HCEC 1CT (cell line): ENCODE measurements at regions not wholly inside any gene's neighbourhood (a gene's known extent, or its start where the extent isn't known, plus 50 kb on each side); places are given as distances from the start of the nearest gene placed in this dataset.
"Not testable (repeated sequence)": the region's sequence is repeated elsewhere in the genome, so short reads cannot be mapped to it uniquely, and the experiment has no call there.

Experiments
- DNase-seq: peaks from one replicate; pipeline ENCODE4 v3.0.0-alpha.2; 2017

- peak; percentile 97 for DNase-seq
Measured at GRCh38 chr7:104956753-104957450, 57.1 kb upstream of the KMT2E start.

- no peak for DNase-seq
Measured at GRCh38 chr7:104958371-104958865, 55.6 kb upstream of the KMT2E start.

GRCh38 chr7:104959483-104959882 lies 54.5 kb upstream of the KMT2E start:
- not testable (repeated sequence) for DNase-seq

- DNase-seq, result peak; percentile 65
Measured at GRCh38 chr7:104960741-104961448, 53.1 kb upstream of the KMT2E start.

- no peak for DNase-seq
Measured at GRCh38 chr7:104961821-104962220, 52.2 kb upstream of the KMT2E start.

DNA sequence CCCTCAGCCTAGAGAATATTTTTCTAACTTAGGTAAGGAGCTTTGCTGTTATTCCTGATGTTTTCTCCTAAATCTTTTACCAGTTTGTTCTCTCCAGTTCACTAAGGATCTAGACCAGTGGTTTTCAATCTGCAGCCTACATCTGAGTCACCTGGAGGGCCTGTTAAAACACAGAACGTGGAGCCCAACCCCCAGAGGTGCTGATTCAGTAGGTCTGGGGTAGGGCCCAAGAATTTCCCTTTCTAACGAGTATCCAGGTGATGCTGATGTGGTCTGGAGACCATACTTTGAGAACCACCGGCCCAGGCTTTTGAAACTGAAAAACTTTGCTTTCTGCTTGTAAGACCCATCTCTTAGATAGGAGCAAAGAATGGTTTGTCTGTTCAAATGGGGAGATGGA lies 51.2 kb upstream of the KMT2E start:
- DNase-seq, result no peak

DNA sequence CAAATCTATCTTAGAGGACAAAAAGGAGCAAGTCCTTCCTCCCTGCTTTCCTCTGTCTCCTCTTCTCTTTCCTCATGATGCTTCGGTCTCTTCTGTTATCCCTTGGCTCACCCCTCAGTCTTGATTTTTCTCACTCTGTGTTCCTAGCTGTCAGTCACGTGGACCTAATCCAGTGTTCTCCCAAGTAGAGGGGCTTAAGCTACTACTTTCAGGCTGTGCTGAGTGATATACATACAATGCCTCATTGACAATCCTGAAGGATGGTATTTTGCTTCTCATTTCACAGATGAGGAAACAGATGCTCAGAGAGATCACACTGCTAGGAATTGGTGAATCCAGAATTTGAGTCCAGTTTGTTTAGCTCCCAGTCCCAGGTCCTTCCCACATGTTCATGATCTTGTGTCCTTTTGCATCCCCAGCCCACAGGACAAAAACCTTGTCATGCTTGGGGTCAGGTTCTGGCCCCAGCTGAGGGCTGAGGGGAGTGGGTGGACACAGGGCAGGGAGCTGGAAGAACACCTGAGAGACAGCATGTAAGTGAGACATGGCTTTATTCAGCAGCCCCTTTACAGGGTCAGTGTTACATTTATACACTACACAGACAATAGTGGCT lies 50.5 kb upstream of the KMT2E start:
- DNase-seq, result no peak

DNA sequence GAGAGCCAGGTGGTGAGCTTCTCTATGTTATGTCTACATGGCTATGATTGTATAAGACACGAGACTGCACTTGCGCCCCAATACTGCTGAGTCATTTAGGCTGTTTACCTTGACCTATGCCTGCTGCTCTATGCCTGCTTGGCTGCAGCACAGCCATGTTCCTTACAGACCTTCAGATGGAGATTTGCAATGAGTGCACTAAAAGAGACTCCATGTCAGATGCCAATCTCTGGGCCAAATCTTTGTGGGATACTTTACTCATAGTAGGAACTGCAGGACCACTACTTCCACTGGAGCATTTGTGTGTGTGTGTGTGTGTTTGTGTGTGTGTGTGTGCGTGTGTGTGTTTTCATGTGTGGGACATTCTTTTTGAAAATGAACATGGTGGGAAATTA lies 50.0 kb upstream of the KMT2E start:
- DNase-seq, result peak; percentile 77
